Neural crest cell (in vitro differentiated cells): ENCODE measurements at regions not wholly inside any gene's neighbourhood (a gene's known extent, or its start where the extent isn't known, plus 50 kb on each side); places are given as distances from the start of the nearest gene placed in this dataset.
"Not testable (repeated sequence)": the region's sequence is repeated elsewhere in the genome, so short reads cannot be mapped to it uniquely, and the experiment has no call there.

Source experiments
- DNase-seq: peaks from one replicate; pipeline ENCODE4 v3.0.0; 2021; ENCODE audit warnings: low read depth, mixed read lengths, low spot score
- H3K27ac Mint-ChIP-seq: one replicate; pipeline ENCODE4 v1.8.0; 2021; ENCODE audit warnings: mild to moderate bottlenecking, mixed read lengths; ENCODE audit not compliant: unreplicated experiment
- H3K27me3 Mint-ChIP-seq: 2 replicates; pipeline ENCODE4 v1.8.0; 2021; ENCODE audit warnings: low read depth, mild to moderate bottlenecking, mixed read lengths
- H3K36me3 Mint-ChIP-seq: 2 replicates; pipeline ENCODE4 v1.8.0; 2021; ENCODE audit warnings: low read depth, mild to moderate bottlenecking, mixed read lengths
- H3K4me1 Mint-ChIP-seq: 2 replicates; pipeline ENCODE4 v1.8.0; 2021; ENCODE audit warnings: mixed read lengths
- H3K4me3 Mint-ChIP-seq: one replicate; pipeline ENCODE4 v1.8.0; 2021; ENCODE audit warnings: mild to moderate bottlenecking, mixed read lengths
- H3K9me3 Mint-ChIP-seq: 2 replicates; pipeline ENCODE4 v1.8.0; 2021; ENCODE audit warnings: mixed read lengths
- TF ChIP-seq, protein P1 (sequence below): fragments of 200-600 bp; sonication (generic); conservative IDR thresholded peaks from 2 replicates; pipeline ENCODE4 v1.5.0; 2021; ENCODE audit warnings: antibody characterized with exemption, mild to moderate bottlenecking

DNA sequence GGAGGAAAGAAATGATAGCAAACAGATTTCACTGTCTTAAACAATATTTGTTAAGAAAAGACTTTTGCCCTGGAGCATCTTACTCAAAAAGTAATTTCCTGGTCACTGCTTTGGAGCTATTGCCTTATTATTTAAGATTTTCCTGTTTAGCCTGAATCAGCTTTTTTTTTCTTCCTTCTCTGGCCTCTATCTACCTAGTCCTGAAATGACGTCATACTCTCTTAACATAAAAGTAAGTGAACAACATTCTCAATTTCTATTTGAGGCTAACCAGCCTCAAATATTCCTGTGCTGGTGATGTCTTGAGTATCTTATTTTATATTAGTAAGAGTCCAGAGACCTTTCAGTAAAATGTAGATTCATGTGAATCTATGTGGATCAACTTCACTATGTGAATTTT, 221.9 kb upstream of the ALCAM start:
- no peak overlapping the region for H3K27ac Mint-ChIP-seq
- no peak overlapping the region for H3K4me3 Mint-ChIP-seq
- DNase-seq: no peak
- peaks cover 7% of the 10 kb centered on the region for H3K9me3 Mint-ChIP-seq
- peaks cover 3% of the 10 kb centered on the region for H3K36me3 Mint-ChIP-seq
- TF ChIP-seq, protein P1, sequence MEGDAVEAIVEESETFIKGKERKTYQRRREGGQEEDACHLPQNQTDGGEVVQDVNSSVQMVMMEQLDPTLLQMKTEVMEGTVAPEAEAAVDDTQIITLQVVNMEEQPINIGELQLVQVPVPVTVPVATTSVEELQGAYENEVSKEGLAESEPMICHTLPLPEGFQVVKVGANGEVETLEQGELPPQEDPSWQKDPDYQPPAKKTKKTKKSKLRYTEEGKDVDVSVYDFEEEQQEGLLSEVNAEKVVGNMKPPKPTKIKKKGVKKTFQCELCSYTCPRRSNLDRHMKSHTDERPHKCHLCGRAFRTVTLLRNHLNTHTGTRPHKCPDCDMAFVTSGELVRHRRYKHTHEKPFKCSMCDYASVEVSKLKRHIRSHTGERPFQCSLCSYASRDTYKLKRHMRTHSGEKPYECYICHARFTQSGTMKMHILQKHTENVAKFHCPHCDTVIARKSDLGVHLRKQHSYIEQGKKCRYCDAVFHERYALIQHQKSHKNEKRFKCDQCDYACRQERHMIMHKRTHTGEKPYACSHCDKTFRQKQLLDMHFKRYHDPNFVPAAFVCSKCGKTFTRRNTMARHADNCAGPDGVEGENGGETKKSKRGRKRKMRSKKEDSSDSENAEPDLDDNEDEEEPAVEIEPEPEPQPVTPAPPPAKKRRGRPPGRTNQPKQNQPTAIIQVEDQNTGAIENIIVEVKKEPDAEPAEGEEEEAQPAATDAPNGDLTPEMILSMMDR: no peak
- no peaks in the 10 kb centered on the region for H3K27me3 Mint-ChIP-seq
- H3K4me1 Mint-ChIP-seq: peaks cover 7% of the 10 kb centered on the region

DNA sequence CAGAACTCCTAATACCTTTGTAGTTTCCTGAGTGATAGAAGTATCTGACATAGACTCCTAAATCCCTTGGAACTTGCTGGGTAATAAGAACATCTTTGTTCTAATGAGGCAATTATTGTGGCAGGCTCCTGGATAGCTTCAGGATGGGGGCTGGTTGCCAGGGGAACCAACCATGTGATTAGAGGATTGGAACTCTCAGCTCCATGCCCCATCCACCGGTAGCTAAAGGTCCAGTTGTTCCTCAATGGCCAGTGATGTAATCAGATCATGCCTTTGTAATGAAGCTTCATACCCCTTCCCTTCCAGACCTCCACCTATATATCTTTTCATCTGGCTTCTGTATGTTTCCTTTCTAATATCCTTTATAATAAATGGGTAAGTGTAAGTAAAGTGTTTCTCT, 221.2 kb upstream of the ALCAM start:
- H3K4me3 Mint-ChIP-seq: no peak overlapping the region

DNA sequence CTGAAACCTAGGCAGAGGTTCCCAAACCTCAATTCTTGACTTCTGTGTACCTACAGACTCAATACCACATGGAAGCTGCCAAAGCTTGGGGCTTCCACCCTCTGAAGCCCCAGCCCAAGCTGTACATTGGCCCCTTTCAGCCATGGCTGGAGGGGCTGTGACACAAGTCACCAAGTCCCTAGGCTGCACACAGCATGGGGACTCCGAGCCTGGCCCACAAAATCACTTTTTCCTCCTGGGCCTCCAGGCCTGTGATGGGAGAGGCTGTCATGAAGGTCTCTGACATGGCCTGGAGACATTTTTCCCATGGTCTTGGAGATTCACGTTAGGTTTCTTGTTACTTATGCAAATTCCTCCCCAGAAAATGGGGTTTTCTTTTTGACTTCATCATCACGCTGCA, 217.5 kb upstream of the ALCAM start:
- not testable (repeated sequence) for H3K27ac Mint-ChIP-seq, DNase-seq, H3K4me3 Mint-ChIP-seq, H3K27me3 Mint-ChIP-seq, H3K36me3 Mint-ChIP-seq, H3K4me1 Mint-ChIP-seq, H3K9me3 Mint-ChIP-seq

More for the DNA sequence above, 221.2 kb upstream of the ALCAM start:
- Mint-ChIP-seq H3K27ac (no peak overlapping the region), H3K9me3 (peaks cover 9% of the 10 kb centered on the region), H3K4me1 (peaks cover 7% of the 10 kb centered on the region), H3K27me3 (no peaks in the 10 kb centered on the region), H3K36me3 (peaks cover 3% of the 10 kb centered on the region)
- no peak for DNase-seq
- TF ChIP-seq, protein P1: no peak

DNA sequence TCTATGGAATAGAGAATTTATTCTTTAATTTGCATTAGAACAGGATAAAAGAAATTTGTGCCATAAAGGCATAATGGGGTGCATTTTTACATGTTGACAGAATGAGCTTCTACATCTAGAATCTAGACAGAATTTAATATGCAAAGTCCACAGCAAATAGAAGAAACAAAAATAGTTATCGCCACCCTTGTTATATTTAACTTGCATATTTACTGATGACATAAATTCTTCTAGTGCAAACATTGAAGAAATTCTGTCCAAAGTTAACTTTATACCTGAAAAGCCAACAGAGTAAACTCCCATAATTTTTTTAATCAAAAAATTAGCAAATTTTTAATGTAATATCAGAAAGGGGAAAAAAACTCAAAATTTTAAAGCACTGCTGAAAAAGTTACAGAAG, 213.7 kb upstream of the ALCAM start:
- no peaks in the 10 kb centered on the region for H3K27me3 Mint-ChIP-seq
- peaks cover 15% of the 10 kb centered on the region for H3K4me1 Mint-ChIP-seq
- no peak overlapping the region for H3K27ac Mint-ChIP-seq
- DNase-seq: no peak
- peaks cover 3% of the 10 kb centered on the region for H3K36me3 Mint-ChIP-seq
- peaks cover 8% of the 10 kb centered on the region for H3K9me3 Mint-ChIP-seq
- TF ChIP-seq, protein P1: no peak
- no peak overlapping the region for H3K4me3 Mint-ChIP-seq

DNA sequence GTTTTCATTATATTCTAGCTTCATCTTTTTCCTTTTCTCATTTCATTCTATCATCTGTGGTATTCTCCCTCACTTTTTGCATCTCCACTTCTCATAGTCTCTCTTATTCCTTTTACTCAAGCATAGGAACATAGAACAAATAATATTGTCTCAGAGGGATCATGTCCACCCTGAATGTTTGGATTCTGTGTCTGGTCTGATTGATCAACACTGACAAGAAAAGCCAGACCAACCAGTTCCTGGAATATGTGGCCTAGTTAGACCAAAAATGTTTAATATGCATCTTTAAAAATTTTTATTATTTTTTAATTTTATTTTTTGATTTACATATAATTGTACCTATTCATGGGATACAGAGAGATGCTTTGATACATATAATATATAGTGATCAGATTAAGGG, 212.0 kb upstream of the ALCAM start:
- H3K27me3 Mint-ChIP-seq: no peaks in the 10 kb centered on the region
- peaks cover 15% of the 10 kb centered on the region for H3K4me1 Mint-ChIP-seq
- no peak for DNase-seq
- no peak overlapping the region for H3K4me3 Mint-ChIP-seq
- no peaks in the 10 kb centered on the region for H3K36me3 Mint-ChIP-seq
- no peak overlapping the region for H3K27ac Mint-ChIP-seq
- TF ChIP-seq, protein P1: no peak
- peaks cover 5% of the 10 kb centered on the region for H3K9me3 Mint-ChIP-seq

DNA sequence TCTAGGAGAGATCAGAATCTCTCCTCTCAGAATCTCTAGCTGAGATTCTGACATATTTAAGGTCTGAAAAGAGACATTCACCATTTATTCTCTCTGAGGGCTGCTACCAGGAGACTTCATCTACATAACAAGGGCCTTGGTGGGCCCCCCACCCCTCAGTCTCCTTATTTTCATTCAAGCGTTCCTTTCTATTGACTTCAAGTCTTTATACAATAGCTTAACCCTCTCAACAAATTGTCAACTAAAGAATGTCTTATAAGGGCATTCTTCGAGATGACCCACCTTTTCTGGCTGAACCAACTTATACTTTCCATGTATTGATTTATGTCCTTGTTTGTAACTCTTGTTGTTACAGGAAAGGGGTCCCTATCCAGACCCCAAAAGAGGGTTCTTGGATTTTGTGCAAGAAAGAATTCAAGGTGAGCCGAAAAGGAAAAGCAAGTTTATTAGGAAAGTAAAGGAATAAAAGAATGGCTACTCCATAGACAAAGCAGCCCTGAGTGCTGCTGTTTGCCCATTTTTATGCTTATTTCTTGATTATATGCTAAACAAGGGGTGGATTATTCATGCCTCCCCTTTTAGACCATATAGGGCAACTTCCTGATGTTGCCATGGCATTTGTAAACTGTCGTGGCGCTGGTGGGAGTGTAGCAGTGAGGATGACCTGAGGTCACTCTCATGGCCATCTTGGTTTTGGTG, 209.5 kb upstream of the ALCAM start:
- Mint-ChIP-seq H3K27me3 (no peaks in the 10 kb centered on the region), H3K27ac (no peak overlapping the region), H3K4me1 (peaks cover 15% of the 10 kb centered on the region), H3K36me3 (no peaks in the 10 kb centered on the region), H3K4me3 (no peak overlapping the region), H3K9me3 (peaks cover 2% of the 10 kb centered on the region)
- TF ChIP-seq, protein P1: no peak
- DNase-seq: no peak
